HG03575 (cell line): ENCODE measurements at regions not wholly inside any gene's neighbourhood (a gene's known extent, or its start where the extent isn't known, plus 50 kb on each side); places are given as distances from the start of the nearest gene placed in this dataset.
"Not testable (repeated sequence)": the region's sequence is repeated elsewhere in the genome, so short reads cannot be mapped to it uniquely, and the experiment has no call there.

ENCODE experiments used
- ATAC-seq: cut with Tn5 transposase; IDR thresholded peaks from one replicate; pipeline ENCODE4 v1.9.1; 2021; ENCODE audit not compliant: unreplicated experiment, insufficient number of reproducible peaks, low FRiP score; ENCODE audit errors: extremely low read depth

GRCh38 chr14:100415226-100415625 is 92.1 kb downstream of the SLC25A47 start:
- no peak for ATAC-seq

- no peak for ATAC-seq
Observed at GRCh38 chr14:100416081-100416680, 93.0 kb downstream of the SLC25A47 start.

GRCh38 chr14:100416921-100417860 is 94.1 kb downstream of the SLC25A47 start:
- no peak for ATAC-seq

GRCh38 chr14:100419856-100420255 is 96.7 kb downstream of the SLC25A47 start:
- no peak for ATAC-seq

GRCh38 chr14:100421756-100422470 is 98.8 kb downstream of the SLC25A47 start:
- no peak for ATAC-seq

- ATAC-seq: no peak
Observed at GRCh38 chr14:100422556-100423316, 99.6 kb downstream of the SLC25A47 start.

- no peak for ATAC-seq
Observed at GRCh38 chr14:100423317-100424010, 100.3 kb downstream of the SLC25A47 start.

GRCh38 chr14:100424504-100425428 is 101.6 kb downstream of the SLC25A47 start:
- ATAC-seq: no peak

GRCh38 chr14:100425429-100425827 is 102.3 kb downstream of the SLC25A47 start:
- ATAC-seq: no peak

- no peak for ATAC-seq
Observed at GRCh38 chr14:100426314-100426713, 103.2 kb downstream of the SLC25A47 start.

GRCh38 chr14:100427166-100427565 is 104.0 kb downstream of the SLC25A47 start:
- no peak for ATAC-seq

- no peak for ATAC-seq
Observed at GRCh38 chr14:100428727-100429126, 105.6 kb downstream of the SLC25A47 start.

- ATAC-seq: no peak
Observed at GRCh38 chr14:100429537-100429936, 106.4 kb downstream of the SLC25A47 start.

GRCh38 chr14:100430571-100430970 is 107.4 kb downstream of the SLC25A47 start:
- ATAC-seq: no peak

- not testable (repeated sequence) for ATAC-seq
Observed at GRCh38 chr14:100431461-100431860, 108.3 kb downstream of the SLC25A47 start.

- ATAC-seq: no peak
Observed at GRCh38 chr14:100432652-100433427, 109.7 kb downstream of the SLC25A47 start.

- ATAC-seq: no peak
Observed at GRCh38 chr14:100433428-100433814, 110.3 kb downstream of the SLC25A47 start.
